ENCODE measurements at regions not wholly inside any gene's neighbourhood (a gene's known extent, or its start where the extent isn't known, plus 50 kb on each side); places are given as distances from the start of the nearest gene placed in this dataset.

DNA sequence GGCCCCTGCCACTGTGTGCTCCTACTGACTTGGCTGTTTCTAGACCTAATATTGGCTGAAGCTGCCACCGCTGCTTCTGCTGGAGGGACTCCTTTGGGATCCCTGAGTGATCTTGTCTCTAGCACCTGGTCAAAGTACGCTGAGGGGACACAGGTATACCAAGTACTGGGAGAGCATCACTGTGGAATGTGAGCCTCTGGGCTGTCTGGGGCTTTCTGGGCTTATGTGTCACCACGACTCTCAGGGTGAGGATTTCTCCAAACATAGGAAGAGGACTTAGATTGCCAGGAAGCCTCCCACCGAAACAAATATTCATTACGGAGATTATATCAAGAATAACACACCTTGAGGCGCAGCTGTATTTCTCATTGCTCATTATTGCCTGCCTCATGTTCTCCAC is 435.8 kb downstream of the HS3ST3B1 start (continued):
- no peak for TF ChIP-seq YY1 (IDR thresholded peaks at IDR 0.05; ENCODE audit: borderline replicate concordance in 1 of 3, control insufficient read depth in 1 of 3, extremely low read depth in 1 of 3, insufficient read depth in 3 of 3, insufficient read length in 1 of 3, insufficient replicate concordance in 2 of 3, low read depth in 1 of 3, low read length in 2 of 3)
- TF ChIP-seq CCNT2 (IDR thresholded peaks at IDR 0.05; ENCODE audit: borderline replicate concordance, extremely low read depth, insufficient read length, low read depth, low read length), result no peak
- no peak for TF ChIP-seq ELF2 (CRISPR knock-in tag; IDR thresholded peaks at IDR 0.05)
- TF ChIP-seq TGIF2 (CRISPR knock-in tag; IDR thresholded peaks at IDR 0.05), result no peak
- TF ChIP-seq MCM7 (IDR thresholded peaks at IDR 0.05), result no peak
- TF ChIP-seq STAT5A (IDR thresholded peaks at IDR 0.05; ENCODE audit: borderline replicate concordance, low read length), result no peak
- TF ChIP-seq CBFA2T2 (conservative IDR thresholded peaks at IDR 0.05), result no peak
- TF ChIP-seq PHTF2 (CRISPR knock-in tag; IDR thresholded peaks at IDR 0.05), result no peak
- TF ChIP-seq, protein P1, sequence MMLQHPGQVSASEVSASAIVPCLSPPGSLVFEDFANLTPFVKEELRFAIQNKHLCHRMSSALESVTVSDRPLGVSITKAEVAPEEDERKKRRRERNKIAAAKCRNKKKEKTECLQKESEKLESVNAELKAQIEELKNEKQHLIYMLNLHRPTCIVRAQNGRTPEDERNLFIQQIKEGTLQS (IDR thresholded peaks at IDR 0.05), result no peak
- TF ChIP-seq, protein P1 (CRISPR knock-in tag; conservative IDR thresholded peaks at IDR 0.05), result no peak

DNA sequence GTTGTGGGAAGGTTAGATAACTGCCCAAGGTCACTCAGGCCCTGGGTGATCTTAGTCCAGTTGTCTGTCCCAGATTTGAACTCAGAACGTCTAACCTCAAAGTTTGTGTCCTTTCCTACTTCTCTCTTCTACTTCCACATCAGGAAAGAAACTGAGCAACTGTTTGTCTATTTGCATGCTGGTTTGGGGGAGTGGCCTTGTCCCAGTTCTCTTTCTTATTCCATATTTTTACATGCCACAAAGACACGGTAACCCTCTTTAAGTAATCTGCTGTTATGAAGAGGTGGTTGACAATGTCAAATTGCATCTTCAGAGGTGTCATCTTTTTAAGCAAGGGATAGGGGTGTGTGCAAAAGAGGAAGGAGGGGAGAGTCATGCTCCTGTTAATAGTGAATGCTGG is 432.5 kb downstream of the HS3ST3B1 start:
- H3K27ac ChIP-seq (ENCODE audit: extremely low read depth, low read depth, low read length), result no peak overlapping the region
- H3K79me2 ChIP-seq (ENCODE audit: control insufficient read depth, insufficient read depth, low read length), result no peaks in the 10 kb centered on the region
- no peak overlapping the region for H3K9ac ChIP-seq (ENCODE audit: insufficient read depth in 1 of 2, low read depth in 2 of 2, low read length in 2 of 2)
- no peaks in the 10 kb centered on the region for H3K9me3 ChIP-seq (replicated peaks; ENCODE audit: control insufficient read depth, insufficient read depth, low read depth, low read length)
- H2AFZ ChIP-seq (ENCODE audit: low read depth, low read length), result no peak overlapping the region
- H3K4me2 ChIP-seq (ENCODE audit: insufficient read depth, low read length), result no peak overlapping the region
- ChIA-PET CTCF (ENCODE audit: low intra/inter-chr PET ratio) (no interaction called here), POLR2A (no interaction called here)
- intact Hi-C loops (cut with micrococcal nuclease) (no loop called here), in situ Hi-C loops (cut with MboI) (no loop called here)
- 0% methylated on average over 1 of the region's 2 CpGs for WGBS (ENCODE audit: insufficient coverage, low coverage, missing lambda C conversion rate)
- no peak overlapping the region for H3K4me3 ChIP-seq
- no peaks in the 10 kb centered on the region for H4K20me1 ChIP-seq (replicated peaks; ENCODE audit: control insufficient read depth, insufficient read depth, low read length)
- peaks cover 0 to 4% of the 10 kb centered on the region in 2 experiments; a peak in 1 of 5 replicates for H3K27me3 ChIP-seq (ENCODE audit: control insufficient read depth in 2 of 2, insufficient read depth in 2 of 2, low read length in 2 of 2)
- H3K36me3 ChIP-seq (ENCODE audit: control insufficient read depth, insufficient read depth, low read length), result no peaks in the 10 kb centered on the region
- ATAC-seq, result no peak
- no peaks in the 10 kb centered on the region for H3K9me1 ChIP-seq (ENCODE audit: control insufficient read depth, insufficient read depth, low read length)
- no peaks in the 10 kb centered on the region for H3K4me1 ChIP-seq (replicated peaks in 1 of 2; ENCODE audit: control insufficient read depth in 2 of 2, insufficient read depth in 2 of 2, low read length in 2 of 2)
- BruUV-seq (replicated peaks), result no TSS peak
- DNase-seq (ENCODE audit: extremely low read depth in 1 of 4, low spot score in 3 of 4), result no peak
- FAIRE-seq, result no peak
- TF ChIP-seq HMG20A (CRISPR knock-in tag; conservative IDR thresholded peaks at IDR 0.05) (no peak), CREM (IDR thresholded peaks at IDR 0.05; ENCODE audit: low read depth) (no peak), STAG1 (CRISPR knock-in tag; IDR thresholded peaks at IDR 0.05; ENCODE audit: borderline replicate concordance) (no peak), SMARCA4 (IDR thresholded peaks at IDR 0.05) (no peak), YBX1 (IDR thresholded peaks at IDR 0.05) (no peak), ZNF696 (CRISPR knock-in tag; conservative IDR thresholded peaks at IDR 0.05) (no peak), SOX6 (IDR thresholded peaks at IDR 0.05) (no peak)
- TF ChIP-seq, protein P2, sequence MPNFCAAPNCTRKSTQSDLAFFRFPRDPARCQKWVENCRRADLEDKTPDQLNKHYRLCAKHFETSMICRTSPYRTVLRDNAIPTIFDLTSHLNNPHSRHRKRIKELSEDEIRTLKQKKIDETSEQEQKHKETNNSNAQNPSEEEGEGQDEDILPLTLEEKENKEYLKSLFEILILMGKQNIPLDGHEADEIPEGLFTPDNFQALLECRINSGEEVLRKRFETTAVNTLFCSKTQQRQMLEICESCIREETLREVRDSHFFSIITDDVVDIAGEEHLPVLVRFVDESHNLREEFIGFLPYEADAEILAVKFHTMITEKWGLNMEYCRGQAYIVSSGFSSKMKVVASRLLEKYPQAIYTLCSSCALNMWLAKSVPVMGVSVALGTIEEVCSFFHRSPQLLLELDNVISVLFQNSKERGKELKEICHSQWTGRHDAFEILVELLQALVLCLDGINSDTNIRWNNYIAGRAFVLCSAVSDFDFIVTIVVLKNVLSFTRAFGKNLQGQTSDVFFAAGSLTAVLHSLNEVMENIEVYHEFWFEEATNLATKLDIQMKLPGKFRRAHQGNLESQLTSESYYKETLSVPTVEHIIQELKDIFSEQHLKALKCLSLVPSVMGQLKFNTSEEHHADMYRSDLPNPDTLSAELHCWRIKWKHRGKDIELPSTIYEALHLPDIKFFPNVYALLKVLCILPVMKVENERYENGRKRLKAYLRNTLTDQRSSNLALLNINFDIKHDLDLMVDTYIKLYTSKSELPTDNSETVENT (CRISPR knock-in tag; IDR thresholded peaks at IDR 0.05), result no peak
- TF ChIP-seq, protein P3, sequence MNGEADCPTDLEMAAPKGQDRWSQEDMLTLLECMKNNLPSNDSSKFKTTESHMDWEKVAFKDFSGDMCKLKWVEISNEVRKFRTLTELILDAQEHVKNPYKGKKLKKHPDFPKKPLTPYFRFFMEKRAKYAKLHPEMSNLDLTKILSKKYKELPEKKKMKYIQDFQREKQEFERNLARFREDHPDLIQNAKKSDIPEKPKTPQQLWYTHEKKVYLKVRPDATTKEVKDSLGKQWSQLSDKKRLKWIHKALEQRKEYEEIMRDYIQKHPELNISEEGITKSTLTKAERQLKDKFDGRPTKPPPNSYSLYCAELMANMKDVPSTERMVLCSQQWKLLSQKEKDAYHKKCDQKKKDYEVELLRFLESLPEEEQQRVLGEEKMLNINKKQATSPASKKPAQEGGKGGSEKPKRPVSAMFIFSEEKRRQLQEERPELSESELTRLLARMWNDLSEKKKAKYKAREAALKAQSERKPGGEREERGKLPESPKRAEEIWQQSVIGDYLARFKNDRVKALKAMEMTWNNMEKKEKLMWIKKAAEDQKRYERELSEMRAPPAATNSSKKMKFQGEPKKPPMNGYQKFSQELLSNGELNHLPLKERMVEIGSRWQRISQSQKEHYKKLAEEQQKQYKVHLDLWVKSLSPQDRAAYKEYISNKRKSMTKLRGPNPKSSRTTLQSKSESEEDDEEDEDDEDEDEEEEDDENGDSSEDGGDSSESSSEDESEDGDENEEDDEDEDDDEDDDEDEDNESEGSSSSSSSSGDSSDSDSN (IDR thresholded peaks at IDR 0.05; ENCODE audit: borderline replicate concordance in 1 of 2, low read depth in 2 of 2, low read length in 2 of 2), result no peak
